ENCODE measurements at regions not wholly inside any gene's neighbourhood (a gene's known extent, or its start where the extent isn't known, plus 50 kb on each side); places are given as distances from the start of the nearest gene placed in this dataset.

GRCh38 chr10:29941476-29941875, 117.9 kb downstream of the JCAD start:
- TF ChIP-seq POLR2A (IDR thresholded peaks at IDR 0.05) = no peak
- TF ChIP-seq, protein P1, sequence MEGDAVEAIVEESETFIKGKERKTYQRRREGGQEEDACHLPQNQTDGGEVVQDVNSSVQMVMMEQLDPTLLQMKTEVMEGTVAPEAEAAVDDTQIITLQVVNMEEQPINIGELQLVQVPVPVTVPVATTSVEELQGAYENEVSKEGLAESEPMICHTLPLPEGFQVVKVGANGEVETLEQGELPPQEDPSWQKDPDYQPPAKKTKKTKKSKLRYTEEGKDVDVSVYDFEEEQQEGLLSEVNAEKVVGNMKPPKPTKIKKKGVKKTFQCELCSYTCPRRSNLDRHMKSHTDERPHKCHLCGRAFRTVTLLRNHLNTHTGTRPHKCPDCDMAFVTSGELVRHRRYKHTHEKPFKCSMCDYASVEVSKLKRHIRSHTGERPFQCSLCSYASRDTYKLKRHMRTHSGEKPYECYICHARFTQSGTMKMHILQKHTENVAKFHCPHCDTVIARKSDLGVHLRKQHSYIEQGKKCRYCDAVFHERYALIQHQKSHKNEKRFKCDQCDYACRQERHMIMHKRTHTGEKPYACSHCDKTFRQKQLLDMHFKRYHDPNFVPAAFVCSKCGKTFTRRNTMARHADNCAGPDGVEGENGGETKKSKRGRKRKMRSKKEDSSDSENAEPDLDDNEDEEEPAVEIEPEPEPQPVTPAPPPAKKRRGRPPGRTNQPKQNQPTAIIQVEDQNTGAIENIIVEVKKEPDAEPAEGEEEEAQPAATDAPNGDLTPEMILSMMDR (IDR thresholded peaks at IDR 0.05) = no peak

Measured in adrenal gland (tissue), 5 donors.